ENCODE measurements at regions not wholly inside any gene's neighbourhood (a gene's known extent, or its start where the extent isn't known, plus 50 kb on each side); places are given as distances from the start of the nearest gene placed in this dataset.
A peak's percentile ranks its signal among the peaks of the same experiment; 100 is the strongest.

GRCh38 chr20:63076421-63076820, 69.7 kb upstream of the BHLHE23 start:
- H3K4me3 Mint-ChIP-seq = no peak overlapping the region
- DNase-seq = no peak
- peaks cover 0 to 5% of the 10 kb centered on the region in 2 donors for H3K4me1 Mint-ChIP-seq
- H3K27me3 Mint-ChIP-seq (ENCODE audit: low read depth in 3 of 3) = peaks cover 14 to 20% (median 18%) of the 10 kb centered on the region in 3 donors
- H3K27ac Mint-ChIP-seq = no peak overlapping the region
- H3K36me3 Mint-ChIP-seq = peaks cover 0 to 7% (median 6%) of the 10 kb centered on the region in 3 donors
- peaks cover 12 to 37% (median 28%) of the 10 kb centered on the region in 6 donors for H3K9me3 Mint-ChIP-seq

DNA sequence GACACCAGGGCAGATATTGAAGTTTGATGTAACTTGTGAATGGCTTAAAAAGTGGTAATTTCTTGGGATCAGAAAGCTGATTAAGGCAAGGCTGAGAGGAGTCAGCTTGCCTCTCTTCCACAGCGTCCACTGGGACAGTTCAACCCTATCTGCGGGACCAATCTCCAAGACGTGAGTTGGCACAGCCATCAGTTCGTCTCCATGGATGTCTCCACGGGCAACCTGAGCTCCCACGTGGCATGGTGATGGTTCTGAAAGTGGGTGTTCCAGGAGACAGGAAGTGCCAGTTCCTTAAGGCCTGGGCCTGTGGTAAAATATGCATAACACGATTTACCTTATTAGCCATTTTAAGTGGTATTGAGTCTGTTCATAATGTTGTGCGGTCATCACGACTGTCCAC, 67.9 kb upstream of the BHLHE23 start:
- Mint-ChIP-seq H3K4me1 (peaks cover 0 to 6% of the 10 kb centered on the region in 2 donors), H3K4me3 (no peak overlapping the region), H3K27ac (no peak overlapping the region), H3K36me3 (peaks cover 0 to 6% (median 5%) of the 10 kb centered on the region in 3 donors), H3K9me3 (peaks cover 12 to 33% (median 28%) of the 10 kb centered on the region in 6 donors), H3K27me3 (ENCODE audit: low read depth in 3 of 3) (peaks cover 19 to 25% (median 24%) of the 10 kb centered on the region in 3 donors)
- no peak for DNase-seq

DNA sequence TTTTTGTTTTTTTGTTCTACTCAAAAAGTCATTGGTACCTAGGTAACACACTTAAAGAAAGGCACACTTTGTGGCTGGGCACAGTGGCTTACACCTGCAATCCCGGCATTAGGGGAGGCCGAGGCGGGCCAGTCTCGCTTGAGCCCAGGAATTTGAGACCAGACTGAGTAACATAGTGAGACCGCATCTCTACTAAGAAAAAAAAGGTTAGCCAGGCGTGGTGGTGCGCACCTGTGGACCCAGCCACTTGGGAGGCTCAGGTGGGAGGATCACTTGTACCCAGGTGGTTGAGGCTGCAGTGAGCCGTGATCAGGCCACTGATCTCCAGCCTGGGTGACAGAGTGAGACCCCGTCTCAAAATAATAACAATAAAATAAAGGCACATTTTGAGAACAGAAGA, 67.4 kb upstream of the BHLHE23 start:
- Mint-ChIP-seq H3K27ac (no peak overlapping the region), H3K27me3 (ENCODE audit: low read depth in 3 of 3) (peaks cover 20 to 25% (median 24%) of the 10 kb centered on the region in 3 donors), H3K9me3 (peaks cover 12 to 32% (median 26%) of the 10 kb centered on the region in 6 donors), H3K36me3 (peaks cover 0 to 6% (median 4%) of the 10 kb centered on the region in 3 donors), H3K4me1 (peaks cover 0 to 8% of the 10 kb centered on the region in 2 donors), H3K4me3 (no peak overlapping the region)
- no peak for DNase-seq

GRCh38 chr20:63073738-63074065, 66.9 kb upstream of the BHLHE23 start:
- no peak for DNase-seq
- Mint-ChIP-seq H3K27me3 (ENCODE audit: low read depth in 3 of 3) (peaks cover 20 to 25% (median 24%) of the 10 kb centered on the region in 3 donors), H3K9me3 (peaks cover 12 to 27% (median 24%) of the 10 kb centered on the region in 6 donors), H3K4me1 (peaks cover 0 to 8% of the 10 kb centered on the region in 2 donors), H3K36me3 (peaks cover 0 to 6% (median 4%) of the 10 kb centered on the region in 3 donors), H3K27ac (no peak overlapping the region), H3K4me3 (no peak overlapping the region)

GRCh38 chr20:63072991-63073737, 66.4 kb upstream of the BHLHE23 start:
- DNase-seq = no peak
- H3K27ac Mint-ChIP-seq = no peak overlapping the region
- H3K27me3 Mint-ChIP-seq (ENCODE audit: low read depth in 3 of 3) = peaks cover 17 to 21% (median 21%) of the 10 kb centered on the region in 3 donors

GRCh38 chr20:63072231-63072791, 65.5 kb upstream of the BHLHE23 start:
- Mint-ChIP-seq H3K27me3 (ENCODE audit: low read depth in 3 of 3) (peaks cover 14 to 19% (median 14%) of the 10 kb centered on the region in 3 donors), H3K9me3 (peaks cover under 1 to 13% (median 10%) of the 10 kb centered on the region in 6 donors), H3K27ac (no peak overlapping the region), H3K4me1 (peaks cover 0 to 8% of the 10 kb centered on the region in 2 donors), H3K36me3 (peaks cover 0 to 4% (median 0%) of the 10 kb centered on the region in 3 donors), H3K4me3 (no peak overlapping the region)
- no peak for DNase-seq

More at GRCh38 chr20:63072991-63073737, 66.4 kb upstream of the BHLHE23 start:
- Mint-ChIP-seq H3K4me1 (peaks cover 0 to 8% of the 10 kb centered on the region in 2 donors), H3K4me3 (peak overlapping the region in 1 of 5 donors; percentile 20), H3K36me3 (peaks cover 0 to 4% (median 3%) of the 10 kb centered on the region in 3 donors), H3K9me3 (peaks cover 9 to 22% (median 19%) of the 10 kb centered on the region in 6 donors)

DNA sequence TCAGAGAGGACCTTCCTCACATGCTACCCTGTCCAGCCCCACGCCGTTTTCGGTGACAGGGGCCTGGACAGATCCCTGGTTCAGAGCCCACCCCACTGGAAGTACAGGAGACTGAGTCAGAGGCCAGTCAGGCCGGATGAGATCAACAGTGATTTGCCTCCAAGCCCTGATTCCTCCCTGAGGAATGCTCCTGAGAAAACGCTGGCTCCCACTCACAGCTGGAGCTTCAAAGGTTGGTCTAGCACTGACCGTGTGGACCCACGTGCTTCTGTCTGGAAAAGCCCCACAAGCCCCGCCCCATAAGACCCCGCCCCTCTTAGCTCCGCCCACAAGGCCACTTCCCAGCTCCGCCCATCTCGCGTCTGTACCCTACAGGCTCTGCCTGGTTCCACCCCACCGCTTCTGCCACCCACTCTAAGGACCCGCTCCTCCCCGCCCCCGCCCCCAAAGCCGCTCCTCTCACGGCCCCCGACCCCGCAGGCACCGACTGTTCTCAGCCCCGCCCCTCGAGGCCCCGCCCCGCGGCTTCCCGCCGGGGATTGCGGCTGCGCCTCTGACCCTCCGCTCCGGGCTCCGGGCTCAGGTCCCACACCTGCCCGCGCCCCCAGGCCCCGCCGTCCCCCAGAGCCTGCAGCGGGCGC, 64.9 kb upstream of the BHLHE23 start:
- Mint-ChIP-seq H3K9me3 (peaks cover 0 to 7% (median 5%) of the 10 kb centered on the region in 6 donors), H3K4me3 (peak overlapping the region in 2 of 5 donors; percentile 21 to 48), H3K27ac (no peak overlapping the region), H3K27me3 (ENCODE audit: low read depth in 3 of 3) (peaks cover 11 to 23% (median 14%) of the 10 kb centered on the region in 3 donors), H3K4me1 (peaks cover 0 to 8% of the 10 kb centered on the region in 2 donors), H3K36me3 (peaks cover 0 to 4% (median 0%) of the 10 kb centered on the region in 3 donors)
- DNase-seq = no peak

GRCh38 chr20:63070771-63071540, 64.2 kb upstream of the BHLHE23 start:
- no peaks in the 10 kb centered on the region for H3K36me3 Mint-ChIP-seq
- no peak for DNase-seq
- peak overlapping the region in 2 of 5 donors; percentile 20 to 55 for H3K4me3 Mint-ChIP-seq
- peaks cover 0 to 8% of the 10 kb centered on the region in 2 donors for H3K4me1 Mint-ChIP-seq
- peaks cover 0 to 2% (median 0%) of the 10 kb centered on the region in 6 donors for H3K9me3 Mint-ChIP-seq
- H3K27ac Mint-ChIP-seq = no peak overlapping the region
- H3K27me3 Mint-ChIP-seq (ENCODE audit: low read depth in 3 of 3) = peaks cover 8 to 21% (median 14%) of the 10 kb centered on the region in 3 donors

GRCh38 chr20:63070301-63070625, 63.5 kb upstream of the BHLHE23 start:
- peaks cover 0 to 8% of the 10 kb centered on the region in 2 donors for H3K4me1 Mint-ChIP-seq
- no peak overlapping the region for H3K27ac Mint-ChIP-seq
- peaks cover 8 to 19% (median 10%) of the 10 kb centered on the region in 3 donors for H3K27me3 Mint-ChIP-seq (ENCODE audit: low read depth in 3 of 3)
- no peak overlapping the region for H3K4me3 Mint-ChIP-seq
- H3K36me3 Mint-ChIP-seq = no peaks in the 10 kb centered on the region
- no peak for DNase-seq
- peaks cover 0 to 2% (median 0%) of the 10 kb centered on the region in 6 donors for H3K9me3 Mint-ChIP-seq

DNA sequence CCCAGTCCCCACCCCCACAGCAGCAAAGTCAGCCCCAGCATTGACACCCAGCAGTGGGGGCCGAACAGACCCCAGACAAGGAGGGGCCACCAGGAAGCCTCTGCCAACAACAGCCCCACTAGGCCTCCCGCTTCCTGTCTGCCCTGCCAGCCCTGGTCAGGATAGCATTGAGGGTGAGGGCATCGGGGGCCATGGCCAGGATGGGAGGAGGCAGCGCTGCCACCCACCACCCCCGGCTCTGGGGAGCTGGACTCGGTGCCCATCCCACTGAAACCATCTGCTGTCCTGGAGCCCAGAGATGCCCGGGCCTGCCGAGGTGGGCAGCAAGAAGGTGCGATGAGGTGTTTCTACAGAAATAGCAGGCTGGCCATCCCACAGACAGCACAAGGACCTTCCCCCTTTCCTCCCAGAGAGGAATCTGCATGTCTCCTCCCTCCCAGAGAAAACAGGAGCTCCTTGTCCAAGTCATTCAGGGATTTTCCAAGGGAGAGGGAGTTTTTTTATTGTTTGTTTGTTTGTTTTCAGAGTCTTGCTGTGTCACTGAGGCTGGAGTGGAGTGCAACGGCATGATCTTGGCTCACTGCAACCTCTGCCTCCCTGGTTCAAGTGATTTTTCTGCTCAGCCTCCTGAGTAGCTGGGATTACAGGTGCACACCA, 62.1 kb upstream of the BHLHE23 start:
- Mint-ChIP-seq H3K9me3 (peaks cover 0 to 2% (median 0%) of the 10 kb centered on the region in 6 donors), H3K4me1 (peaks cover 0 to 8% of the 10 kb centered on the region in 2 donors), H3K36me3 (no peaks in the 10 kb centered on the region)

DNA sequence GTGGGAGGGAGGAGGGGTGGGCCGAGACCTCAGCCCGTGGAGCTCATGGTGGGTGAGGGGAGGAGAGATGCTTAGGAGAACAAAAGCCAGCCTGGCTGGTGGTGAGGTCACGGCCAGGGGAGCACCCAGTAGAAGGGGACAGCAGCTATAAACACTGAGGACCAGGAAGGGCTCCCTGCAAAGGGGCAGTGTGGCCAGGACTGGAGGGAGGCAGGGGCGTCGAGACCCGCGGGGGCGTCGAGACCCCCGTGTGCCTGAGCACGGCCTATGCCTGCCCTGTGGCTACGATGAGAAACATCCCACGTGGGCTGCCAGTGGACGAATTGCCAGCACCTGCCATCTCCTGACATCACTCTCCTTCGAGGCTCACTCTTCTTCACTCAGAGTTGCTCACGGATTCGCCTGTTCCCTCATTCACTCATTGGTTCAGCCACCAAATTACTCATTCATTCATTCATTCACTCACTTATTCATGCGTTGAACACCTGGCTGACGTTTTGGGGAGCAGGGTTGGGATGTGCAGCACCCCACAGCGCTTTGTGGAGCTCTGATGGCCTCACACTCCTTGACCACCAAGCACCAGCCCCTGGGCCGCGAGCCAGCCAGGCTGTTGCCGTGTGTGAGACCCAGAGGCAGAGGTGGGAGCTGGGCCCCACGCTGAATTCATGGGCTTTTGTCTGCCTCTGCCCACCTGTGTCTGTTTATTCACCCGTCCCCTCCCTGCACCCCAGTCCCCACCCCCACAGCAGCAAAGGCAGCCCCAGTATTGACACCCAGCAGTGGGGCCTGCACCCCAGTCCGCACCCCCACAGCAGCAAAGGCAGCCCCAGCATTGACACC, 61.2 kb upstream of the BHLHE23 start:
- Mint-ChIP-seq H3K4me3 (no peak overlapping the region), H3K27ac (no peak overlapping the region)
- no peak for DNase-seq

More for the DNA sequence above, 62.1 kb upstream of the BHLHE23 start:
- no peak overlapping the region for H3K27ac Mint-ChIP-seq
- no peak overlapping the region for H3K4me3 Mint-ChIP-seq
- no peak for DNase-seq
- peaks cover 6 to 19% (median 8%) of the 10 kb centered on the region in 3 donors for H3K27me3 Mint-ChIP-seq (ENCODE audit: low read depth in 3 of 3)

GRCh38 chr20:63067266-63067635, 60.5 kb upstream of the BHLHE23 start:
- DNase-seq = no peak
- peaks cover 9 to 14% (median 11%) of the 10 kb centered on the region in 3 donors for H3K27me3 Mint-ChIP-seq (ENCODE audit: low read depth in 3 of 3)

More for the DNA sequence above, 61.2 kb upstream of the BHLHE23 start:
- H3K36me3 Mint-ChIP-seq = no peaks in the 10 kb centered on the region
- H3K9me3 Mint-ChIP-seq = peaks cover 0 to 2% (median 0%) of the 10 kb centered on the region in 6 donors
- H3K27me3 Mint-ChIP-seq (ENCODE audit: low read depth in 3 of 3) = peaks cover 9 to 19% (median 9%) of the 10 kb centered on the region in 3 donors
- peaks cover 0 to 6% of the 10 kb centered on the region in 2 donors for H3K4me1 Mint-ChIP-seq

More at GRCh38 chr20:63067266-63067635, 60.5 kb upstream of the BHLHE23 start:
- no peaks in the 10 kb centered on the region for H3K9me3 Mint-ChIP-seq
- H3K36me3 Mint-ChIP-seq = no peaks in the 10 kb centered on the region
- no peak overlapping the region for H3K27ac Mint-ChIP-seq
- H3K4me1 Mint-ChIP-seq = peaks cover 0 to 4% of the 10 kb centered on the region in 2 donors
- H3K4me3 Mint-ChIP-seq = no peak overlapping the region

Measured in immature natural killer cell (primary cell).